MM.1S (cell line): ENCODE measurements at regions not wholly inside any gene's neighbourhood (a gene's known extent, or its start where the extent isn't known, plus 50 kb on each side); places are given as distances from the start of the nearest gene placed in this dataset.

Source experiments
- CTCF ChIP-seq: fragments of 300-600 bp; sonication (generic); IDR thresholded peaks from 2 replicates; pipeline ENCODE4 v1.5.1; 2016; ENCODE audit warnings: antibody characterized with exemption, low read length, mixed read lengths
- EZH2 ChIP-seq: fragments of 300-600 bp; sonication (generic); optimal IDR thresholded peaks from 2 replicates; pipeline ENCODE3; 2017; ENCODE audit warnings: low read depth, mild to moderate bottlenecking, antibody characterized with exemption, low read length, mixed read lengths
- EZH2phosphoT487 ChIP-seq: fragments of 300-600 bp; sonication (generic); IDR thresholded peaks from 2 replicates; pipeline ENCODE4 v1.6.1; 2018; ENCODE audit warnings: antibody characterized with exemption, low read length

DNA sequence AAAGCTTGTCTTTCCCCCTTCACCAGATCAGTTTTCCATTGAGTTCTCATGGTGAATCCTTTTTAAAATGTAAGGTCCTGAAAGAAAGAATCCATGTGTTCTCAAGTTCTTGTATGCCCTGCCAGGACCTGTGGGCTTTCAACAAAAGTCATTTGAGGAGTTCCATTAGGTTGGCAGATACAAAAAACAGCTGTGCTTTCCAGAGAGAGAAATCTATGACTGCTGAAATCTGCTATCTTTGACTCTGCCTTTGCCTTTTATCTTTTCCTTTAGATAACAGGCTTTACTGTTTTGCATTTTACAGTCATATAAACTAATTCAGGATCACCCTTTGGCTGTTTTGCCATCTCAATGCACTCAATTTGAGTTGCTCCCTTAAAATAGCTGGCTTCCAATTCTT lies 59.7 kb downstream of the CXCR4 start:
- no peak for TF ChIP-seq EZH2
- TF ChIP-seq CTCF: no peak
- no peak for TF ChIP-seq EZH2phosphoT487
